ENCODE measurements at regions not wholly inside any gene's neighbourhood (a gene's known extent, or its start where the extent isn't known, plus 50 kb on each side); places are given as distances from the start of the nearest gene placed in this dataset.

GRCh38 chr4:32073542-32073941 is 1353.4 kb downstream of the PCDH7 start:
- H2AFZ ChIP-seq (ENCODE audit: low read length), result no peak overlapping the region
- no peaks in the 10 kb centered on the region for H3K4me1 ChIP-seq (ENCODE audit: insufficient read depth, low read length, poor library complexity, severe bottlenecking)
- H3K27me3 ChIP-seq (ENCODE audit: insufficient read depth, low read length, poor library complexity, severe bottlenecking), result no peaks in the 10 kb centered on the region
- H3K9ac ChIP-seq (ENCODE audit: low read depth, low read length, poor library complexity, severe bottlenecking), result no peak overlapping the region
- no peaks in the 10 kb centered on the region for H3K9me3 ChIP-seq (ENCODE audit: insufficient read depth, low read depth, low read length)
- H3K4me3 ChIP-seq (ENCODE audit: low read length, poor library complexity, severe bottlenecking), result no peak overlapping the region
- no peaks in the 10 kb centered on the region for H3F3A ChIP-seq (ENCODE audit: low read depth)
- no peaks in the 10 kb centered on the region for H3K36me3 ChIP-seq (ENCODE audit: insufficient read depth, low read length)
- H4K20me1 ChIP-seq (ENCODE audit: insufficient read depth, low read length, poor library complexity, severe bottlenecking), result no peaks in the 10 kb centered on the region
- no peaks in the 10 kb centered on the region for H3K79me2 ChIP-seq (ENCODE audit: insufficient read depth, low read length)
- H3K4me2 ChIP-seq (ENCODE audit: low read depth, low read length, poor library complexity, severe bottlenecking), result no peak overlapping the region
- H3K9me2 ChIP-seq (replicated peaks; ENCODE audit: low read depth, low read length), result no peaks in the 10 kb centered on the region
- TF ChIP-seq CTCF (conservative IDR thresholded peaks at IDR 0.05; ENCODE audit: low read length) (no peak), EZH2phosphoT487 (IDR thresholded peaks at IDR 0.05; ENCODE audit: borderline replicate concordance) (no peak)

GRCh38 chr4:32087211-32087610 is 1367.0 kb downstream of the PCDH7 start:
- no peak overlapping the region for H3K9ac ChIP-seq (ENCODE audit: low read depth, low read length, poor library complexity, severe bottlenecking)
- no peak overlapping the region for H3K4me3 ChIP-seq (ENCODE audit: low read length, poor library complexity, severe bottlenecking)
- H3K79me2 ChIP-seq (ENCODE audit: insufficient read depth, low read length), result no peaks in the 10 kb centered on the region
- H3K27me3 ChIP-seq (ENCODE audit: insufficient read depth, low read length, poor library complexity, severe bottlenecking), result no peaks in the 10 kb centered on the region
- no peaks in the 10 kb centered on the region for H3F3A ChIP-seq (ENCODE audit: low read depth)
- no peak overlapping the region for H2AFZ ChIP-seq (ENCODE audit: low read length)
- no peaks in the 10 kb centered on the region for H3K9me3 ChIP-seq (ENCODE audit: insufficient read depth, low read depth, low read length)
- TF ChIP-seq CTCF (conservative IDR thresholded peaks at IDR 0.05; ENCODE audit: low read length), result no peak
- TF ChIP-seq EZH2phosphoT487 (IDR thresholded peaks at IDR 0.05; ENCODE audit: borderline replicate concordance), result no peak
- H3K4me1 ChIP-seq (ENCODE audit: insufficient read depth, low read length, poor library complexity, severe bottlenecking), result no peaks in the 10 kb centered on the region
- H3K36me3 ChIP-seq (ENCODE audit: insufficient read depth, low read length), result no peaks in the 10 kb centered on the region
- no peaks in the 10 kb centered on the region for H4K20me1 ChIP-seq (ENCODE audit: insufficient read depth, low read length, poor library complexity, severe bottlenecking)
- no peak overlapping the region for H3K4me2 ChIP-seq (ENCODE audit: low read depth, low read length, poor library complexity, severe bottlenecking)
- no peaks in the 10 kb centered on the region for H3K9me2 ChIP-seq (replicated peaks; ENCODE audit: low read depth, low read length)

- no peak for TF ChIP-seq EZH2phosphoT487 (IDR thresholded peaks at IDR 0.05; ENCODE audit: borderline replicate concordance)
- no peak for TF ChIP-seq CTCF (conservative IDR thresholded peaks at IDR 0.05; ENCODE audit: low read length)
- H4K20me1 ChIP-seq (ENCODE audit: insufficient read depth, low read length, poor library complexity, severe bottlenecking), result no peaks in the 10 kb centered on the region
These were observed 1374.8 kb downstream of the PCDH7 start for GRCh38 chr4:32094987-32095386.

More at GRCh38 chr4:32094987-32095386, 1374.8 kb downstream of the PCDH7 start:
- no peaks in the 10 kb centered on the region for H3F3A ChIP-seq (ENCODE audit: low read depth)
- H3K79me2 ChIP-seq (ENCODE audit: insufficient read depth, low read length), result no peaks in the 10 kb centered on the region
- no peak overlapping the region for H3K9ac ChIP-seq (ENCODE audit: low read depth, low read length, poor library complexity, severe bottlenecking)
- H2AFZ ChIP-seq (ENCODE audit: low read length), result no peak overlapping the region
- no peaks in the 10 kb centered on the region for H3K36me3 ChIP-seq (ENCODE audit: insufficient read depth, low read length)
- H3K4me3 ChIP-seq (ENCODE audit: low read length, poor library complexity, severe bottlenecking), result no peak overlapping the region
- no peaks in the 10 kb centered on the region for H3K9me2 ChIP-seq (replicated peaks; ENCODE audit: low read depth, low read length)
- no peak overlapping the region for H3K4me2 ChIP-seq (ENCODE audit: low read depth, low read length, poor library complexity, severe bottlenecking)
- H3K27me3 ChIP-seq (ENCODE audit: insufficient read depth, low read length, poor library complexity, severe bottlenecking), result no peaks in the 10 kb centered on the region
- no peaks in the 10 kb centered on the region for H3K4me1 ChIP-seq (ENCODE audit: insufficient read depth, low read length, poor library complexity, severe bottlenecking)
- no peaks in the 10 kb centered on the region for H3K9me3 ChIP-seq (ENCODE audit: insufficient read depth, low read depth, low read length)

Data from Loucy (cell line).